HFFc6 (cell line): ENCODE measurements at regions not wholly inside any gene's neighbourhood (a gene's known extent, or its start where the extent isn't known, plus 50 kb on each side); places are given as distances from the start of the nearest gene placed in this dataset.
A peak's percentile ranks its signal among the peaks of the same experiment; 100 is the strongest.
"Not testable (repeated sequence)": the region's sequence is repeated elsewhere in the genome, so short reads cannot be mapped to it uniquely, and the experiment has no call there.

ENCODE experiments used
- DNase-seq: peaks from one replicate; pipeline ENCODE4 v3.0.0-alpha.2; 2018
- H3K27ac Mint-ChIP-seq: 2 replicates; pipeline ENCODE4 v1.8.0; 2020; ENCODE audit warnings: mild to moderate bottlenecking, mixed read lengths
- H3K27me3 Mint-ChIP-seq: 2 replicates; pipeline ENCODE4 v1.8.0; 2021; ENCODE audit warnings: mild to moderate bottlenecking, moderate library complexity, mixed read lengths; ENCODE audit not compliant: insufficient read depth
- H3K36me3 Mint-ChIP-seq: 2 replicates; pipeline ENCODE4 v1.8.0; 2021; ENCODE audit warnings: low read depth, mixed read lengths
- H3K4me1 Mint-ChIP-seq: 2 replicates; pipeline ENCODE4 v1.8.0; 2020; ENCODE audit warnings: low read depth, mixed read lengths
- H3K4me3 Mint-ChIP-seq: 2 replicates; pipeline ENCODE4 v1.8.0; 2020; ENCODE audit warnings: mild to moderate bottlenecking, moderate library complexity, mixed read lengths
- H3K9me3 Mint-ChIP-seq: 2 replicates; pipeline ENCODE4 v1.8.0; 2020; ENCODE audit warnings: mild to moderate bottlenecking, mixed read lengths
- CTCF ChIP-seq: fragments of 200-600 bp; sonication (generic); IDR thresholded peaks from 2 replicates; pipeline ENCODE4 v1.5.0; 2021; ENCODE audit warnings: antibody characterized with exemption, mild to moderate bottlenecking

- no peak for DNase-seq
- no peak for TF ChIP-seq CTCF
- H3K9me3 Mint-ChIP-seq, result no peaks in the 10 kb centered on the region
- no peak overlapping the region for H3K27ac Mint-ChIP-seq
- H3K36me3 Mint-ChIP-seq, result no peaks in the 10 kb centered on the region
- no peaks in the 10 kb centered on the region for H3K4me1 Mint-ChIP-seq
- no peak overlapping the region for H3K4me3 Mint-ChIP-seq
- H3K27me3 Mint-ChIP-seq, result peaks cover 8% of the 10 kb centered on the region
Observed at GRCh38 chr4:13797061-13797460, 169.5 kb upstream of the BOD1L1 start.

- H3K27ac Mint-ChIP-seq, result no peak overlapping the region
- H3K4me1 Mint-ChIP-seq, result no peaks in the 10 kb centered on the region
- no peaks in the 10 kb centered on the region for H3K9me3 Mint-ChIP-seq
- DNase-seq, result no peak
- H3K4me3 Mint-ChIP-seq, result no peak overlapping the region
- TF ChIP-seq CTCF, result no peak
- no peaks in the 10 kb centered on the region for H3K27me3 Mint-ChIP-seq
- no peaks in the 10 kb centered on the region for H3K36me3 Mint-ChIP-seq
Observed at GRCh38 chr4:13815231-13815630, 187.7 kb upstream of the BOD1L1 start.

GRCh38 chr4:13816472-13816871, 188.9 kb upstream of the BOD1L1 start:
- no peak overlapping the region for H3K27ac Mint-ChIP-seq

GRCh38 chr4:13821522-13821921, 194.0 kb upstream of the BOD1L1 start:
- H3K27ac Mint-ChIP-seq, result no peak overlapping the region
- peaks cover 17% of the 10 kb centered on the region for H3K36me3 Mint-ChIP-seq
- peaks cover 22% of the 10 kb centered on the region for H3K9me3 Mint-ChIP-seq
- H3K4me3 Mint-ChIP-seq, result no peak overlapping the region
- peaks cover 6% of the 10 kb centered on the region; the same call in 1 of the 2 replicates for H3K27me3 Mint-ChIP-seq
- 0 out of 2 replicates have a peak, but pooled peaks have one; percentile 17 for TF ChIP-seq CTCF
- no peaks in the 10 kb centered on the region for H3K4me1 Mint-ChIP-seq
- DNase-seq, result no peak

More at GRCh38 chr4:13816472-13816871, 188.9 kb upstream of the BOD1L1 start:
- Mint-ChIP-seq H3K27me3 (no peaks in the 10 kb centered on the region), H3K36me3 (no peaks in the 10 kb centered on the region), H3K9me3 (no peaks in the 10 kb centered on the region), H3K4me3 (no peak overlapping the region), H3K4me1 (no peaks in the 10 kb centered on the region)
- TF ChIP-seq CTCF, result no peak
- DNase-seq, result no peak

GRCh38 chr4:13825822-13826221, 198.3 kb upstream of the BOD1L1 start:
- not testable (repeated sequence) for H3K4me1 Mint-ChIP-seq, H3K27ac Mint-ChIP-seq, DNase-seq, H3K27me3 Mint-ChIP-seq, H3K4me3 Mint-ChIP-seq
- peaks cover 17% of the 10 kb centered on the region for H3K36me3 Mint-ChIP-seq
- H3K9me3 Mint-ChIP-seq, result peaks cover 22% of the 10 kb centered on the region

GRCh38 chr4:13829457-13829856, 201.9 kb upstream of the BOD1L1 start:
- no peak for TF ChIP-seq CTCF
- Mint-ChIP-seq H3K27ac (no peak overlapping the region), H3K9me3 (peaks cover 4% of the 10 kb centered on the region), H3K27me3 (peaks cover 5% of the 10 kb centered on the region), H3K36me3 (peaks cover 4% of the 10 kb centered on the region), H3K4me1 (peaks cover 26% of the 10 kb centered on the region), H3K4me3 (no peak overlapping the region)
- DNase-seq, result no peak
